ENCODE measurements at regions not wholly inside any gene's neighbourhood (a gene's known extent, or its start where the extent isn't known, plus 50 kb on each side); places are given as distances from the start of the nearest gene placed in this dataset.

GRCh38 chr1:181173761-181174447 lies 85.4 kb downstream of the IER5 start:
- Histone ChIP-seq H3K27me3 (no peaks in the 10 kb centered on the region), H3K4me3 (no peak overlapping the region), H3K9me3 (peaks cover 0 to 10% of the 10 kb centered on the region in 2 donors), H3K4me1 (no peaks in the 10 kb centered on the region), H3K27ac (no peak overlapping the region), H3K36me3 (no peaks in the 10 kb centered on the region)
- no peak for DNase-seq
- intact Hi-C loops (cut with DNase I; ENCODE audit: low total_unique reads) (no loop called here), in situ Hi-C loops (cut with MboI; ENCODE audit: low pct_ligation_motif_present in 1 of 4, low pct_unique_long_range_greater_than_20kb in 1 of 4, low sequenced_read_pairs in 3 of 4) (loop anchor here in 3 of 4 donors (25.0 kb wide), 2 partner anchors 287 to 662 kb away; partner anchors contain the start of gene ACBD6 (in 3 of the 3))
- 72 to 94% methylated on average over 3 to 6 of the region's 6 CpGs for WGBS, 2 donors (ENCODE audit: low coverage in 1 of 2)
- TF ChIP-seq EP300 (IDR thresholded peaks at IDR 0.05; ENCODE audit: low read depth) (no peak), POLR2A (IDR thresholded peaks at IDR 0.05) (no peak), POLR2AphosphoS5 (IDR thresholded peaks at IDR 0.05) (no peak), CTCF (IDR thresholded peaks at IDR 0.05) (no peak)

GRCh38 chr1:181174861-181175260 lies 86.4 kb downstream of the IER5 start:
- Histone ChIP-seq H3K9me3 (peaks cover 0 to 10% of the 10 kb centered on the region in 2 donors), H3K27me3 (no peaks in the 10 kb centered on the region), H3K4me1 (peaks cover 0 to 4% (median 2%) of the 10 kb centered on the region in 4 donors), H3K4me3 (no peak overlapping the region), H3K36me3 (no peaks in the 10 kb centered on the region), H3K27ac (no peak overlapping the region)
- intact Hi-C loops (cut with DNase I; ENCODE audit: low total_unique reads) (no loop called here), in situ Hi-C loops (cut with MboI; ENCODE audit: low pct_ligation_motif_present in 1 of 4, low pct_unique_long_range_greater_than_20kb in 1 of 4, low sequenced_read_pairs in 3 of 4) (loop anchor here in 3 of 4 donors (25.0 kb wide), 3 partner anchors 237 to 663 kb away; partner anchors contain the start of gene ACBD6 (in 3 of the 3))
- no peak for DNase-seq
- TF ChIP-seq CTCF (IDR thresholded peaks at IDR 0.05) (no peak), POLR2AphosphoS5 (IDR thresholded peaks at IDR 0.05) (no peak), POLR2A (IDR thresholded peaks at IDR 0.05) (no peak), EP300 (IDR thresholded peaks at IDR 0.05; ENCODE audit: low read depth) (no peak)
- 72 to 82% methylated on average over 4 of the region's 4 CpGs for WGBS, 2 donors (ENCODE audit: low coverage in 1 of 2)

- no peak for DNase-seq
- Histone ChIP-seq H3K27me3 (no peaks in the 10 kb centered on the region), H3K36me3 (no peaks in the 10 kb centered on the region), H3K9me3 (peaks cover 0 to 10% of the 10 kb centered on the region in 2 donors), H3K4me3 (no peak overlapping the region), H3K27ac (no peak overlapping the region), H3K4me1 (peaks cover 3 to 10% (median 5%) of the 10 kb centered on the region in 4 donors)
- no peak for TF ChIP-seq POLR2A (IDR thresholded peaks at IDR 0.05)
- TF ChIP-seq POLR2AphosphoS5 (IDR thresholded peaks at IDR 0.05): no peak
- TF ChIP-seq CTCF (IDR thresholded peaks at IDR 0.05): no peak
- TF ChIP-seq EP300 (IDR thresholded peaks at IDR 0.05; ENCODE audit: low read depth): no peak
- in situ Hi-C loops (cut with MboI; ENCODE audit: low pct_ligation_motif_present in 1 of 4, low pct_unique_long_range_greater_than_20kb in 1 of 4, low sequenced_read_pairs in 3 of 4) (loop anchor here in 1 of 4 donors (25.0 kb wide), 1 partner anchor 237 kb away; no protein-coding TSS in a partner anchor), intact Hi-C loops (cut with DNase I; ENCODE audit: low total_unique reads) (no loop called here)
- 85 to 87% methylated on average over 3 to 6 of the region's 6 CpGs for WGBS, 2 donors (ENCODE audit: low coverage in 1 of 2)
These were observed 86.9 kb downstream of the IER5 start for GRCh38 chr1:181175356-181175910.

GRCh38 chr1:181175955-181176354 lies 87.5 kb downstream of the IER5 start:
- DNase-seq: no peak
- in situ Hi-C loops (cut with MboI; ENCODE audit: low pct_ligation_motif_present in 1 of 4, low pct_unique_long_range_greater_than_20kb in 1 of 4, low sequenced_read_pairs in 3 of 4) (loop anchor here in 1 of 4 donors (25.0 kb wide), 1 partner anchor 236 kb away; no protein-coding TSS in a partner anchor), intact Hi-C loops (cut with DNase I; ENCODE audit: low total_unique reads) (no loop called here)
- WGBS, 2 donors (ENCODE audit: low coverage in 1 of 2): 96 to 100% methylated on average over 1 to 5 of the region's 5 CpGs
- Histone ChIP-seq H3K36me3 (no peaks in the 10 kb centered on the region), H3K4me1 (peaks cover 3 to 10% (median 5%) of the 10 kb centered on the region in 4 donors), H3K4me3 (no peak overlapping the region), H3K9me3 (peaks cover 0 to 10% of the 10 kb centered on the region in 2 donors), H3K27ac (no peak overlapping the region), H3K27me3 (no peaks in the 10 kb centered on the region)
- TF ChIP-seq POLR2AphosphoS5 (IDR thresholded peaks at IDR 0.05) (no peak), EP300 (IDR thresholded peaks at IDR 0.05; ENCODE audit: low read depth) (no peak), POLR2A (IDR thresholded peaks at IDR 0.05) (no peak), CTCF (IDR thresholded peaks at IDR 0.05) (no peak)
